Stimulated activated naive CD8-positive, alpha-beta T cell treated with anti-CD3 and anti-CD28 coated beads, Interleukin-15, Interleukin-2, amounts not matched to agents 100 ng/mL and 50 ng/mL, for 24 hours (primary cell): ENCODE measurements at regions not wholly inside any gene's neighbourhood (a gene's known extent, or its start where the extent isn't known, plus 50 kb on each side); places are given as distances from the start of the nearest gene placed in this dataset.
"Not testable (repeated sequence)": the region's sequence is repeated elsewhere in the genome, so short reads cannot be mapped to it uniquely, and the experiment has no call there.

Experiments
- H3K27ac Mint-ChIP-seq: one replicate; pipeline ENCODE4 v1.8.0; 2021; ENCODE audit warnings: mild to moderate bottlenecking, mixed read lengths
- H3K27me3 Mint-ChIP-seq: one replicate; pipeline ENCODE4 v1.8.0; 2021; ENCODE audit warnings: mixed read lengths
- H3K36me3 Mint-ChIP-seq: one replicate; pipeline ENCODE4 v1.8.0; 2021; ENCODE audit warnings: low read depth, mixed read lengths
- H3K4me1 Mint-ChIP-seq: one replicate; pipeline ENCODE4 v1.8.0; 2021; ENCODE audit warnings: low read depth, mixed read lengths
- H3K4me3 Mint-ChIP-seq: one replicate; pipeline ENCODE4 v1.8.0; 2021; ENCODE audit warnings: mild to moderate bottlenecking, mixed read lengths
- H3K9me3 Mint-ChIP-seq: one replicate; pipeline ENCODE4 v1.8.0; 2021; ENCODE audit warnings: mixed read lengths

DNA sequence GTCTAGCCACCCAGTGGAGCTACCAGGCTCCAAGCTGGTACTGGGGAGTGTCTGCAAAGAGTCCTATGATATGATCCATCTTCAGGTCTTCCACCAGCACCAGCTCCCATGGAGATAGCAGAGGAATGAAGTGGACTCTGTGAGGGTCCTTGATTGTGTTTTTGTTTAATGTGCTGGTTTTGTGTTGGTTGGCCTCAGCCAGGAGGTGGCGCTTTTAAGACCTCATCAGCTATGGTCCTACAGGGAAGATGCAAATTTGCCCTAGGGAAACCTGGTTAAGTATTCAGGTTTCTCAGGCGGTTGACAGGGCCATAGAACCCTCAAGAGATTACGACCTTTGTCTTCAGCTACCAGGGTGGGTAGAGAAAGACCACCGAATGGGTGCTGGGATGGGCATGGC is 1141.1 kb downstream of the STIM2 start:
- no peaks in the 10 kb centered on the region for H3K27me3 Mint-ChIP-seq
- H3K4me1 Mint-ChIP-seq, result no peaks in the 10 kb centered on the region

DNA sequence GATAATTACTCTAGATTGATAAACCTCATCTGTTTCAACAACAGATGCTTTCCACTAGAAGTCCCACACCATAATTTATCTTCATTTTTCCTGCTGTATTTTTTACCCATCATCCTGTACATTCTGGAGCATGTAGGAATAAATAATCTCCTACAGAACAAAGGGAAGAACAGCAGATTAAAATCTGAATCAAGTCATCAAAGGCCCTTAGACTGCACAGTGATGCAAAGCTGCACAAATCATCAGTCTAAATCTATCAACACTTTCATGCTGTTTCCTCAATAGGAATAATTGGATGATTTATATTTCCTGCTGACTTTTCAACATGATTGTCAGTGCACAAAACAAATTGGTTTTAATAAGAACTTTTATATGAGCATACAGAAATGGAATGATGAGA is 1143.9 kb downstream of the STIM2 start:
- peaks cover 5% of the 10 kb centered on the region for H3K9me3 Mint-ChIP-seq
- no peak overlapping the region for H3K27ac Mint-ChIP-seq
- H3K36me3 Mint-ChIP-seq, result no peaks in the 10 kb centered on the region
- no peaks in the 10 kb centered on the region for H3K27me3 Mint-ChIP-seq
- H3K4me3 Mint-ChIP-seq, result no peak overlapping the region
- H3K4me1 Mint-ChIP-seq, result no peaks in the 10 kb centered on the region

More for the DNA sequence above, 1141.1 kb downstream of the STIM2 start:
- no peak overlapping the region for H3K4me3 Mint-ChIP-seq
- no peak overlapping the region for H3K27ac Mint-ChIP-seq
- no peaks in the 10 kb centered on the region for H3K36me3 Mint-ChIP-seq
- peaks cover 18% of the 10 kb centered on the region for H3K9me3 Mint-ChIP-seq

DNA sequence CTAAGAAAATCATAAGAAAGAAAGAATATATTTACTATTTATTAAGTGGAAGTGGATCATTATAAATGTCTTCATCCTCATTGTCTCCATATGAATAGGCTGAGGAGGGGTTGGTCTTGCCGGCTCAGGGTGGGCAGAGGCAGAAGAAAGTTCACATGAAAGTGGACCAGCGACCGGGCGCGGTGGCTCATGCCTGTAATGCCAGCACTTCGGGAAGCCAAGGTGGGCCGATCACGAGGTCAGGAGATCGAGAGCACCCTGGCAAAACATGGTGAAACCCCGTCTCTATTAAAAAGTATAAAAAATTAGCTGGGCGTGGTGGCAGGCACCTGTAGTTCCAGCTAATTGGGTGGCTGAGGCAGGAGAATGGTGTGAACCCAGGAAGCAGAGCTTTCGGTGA is 1145.4 kb downstream of the STIM2 start:
- H3K4me1 Mint-ChIP-seq, result no peaks in the 10 kb centered on the region
- H3K27ac Mint-ChIP-seq, result no peak overlapping the region
- no peaks in the 10 kb centered on the region for H3K36me3 Mint-ChIP-seq
- no peaks in the 10 kb centered on the region for H3K27me3 Mint-ChIP-seq
- no peak overlapping the region for H3K4me3 Mint-ChIP-seq
- H3K9me3 Mint-ChIP-seq, result peaks cover 5% of the 10 kb centered on the region

DNA sequence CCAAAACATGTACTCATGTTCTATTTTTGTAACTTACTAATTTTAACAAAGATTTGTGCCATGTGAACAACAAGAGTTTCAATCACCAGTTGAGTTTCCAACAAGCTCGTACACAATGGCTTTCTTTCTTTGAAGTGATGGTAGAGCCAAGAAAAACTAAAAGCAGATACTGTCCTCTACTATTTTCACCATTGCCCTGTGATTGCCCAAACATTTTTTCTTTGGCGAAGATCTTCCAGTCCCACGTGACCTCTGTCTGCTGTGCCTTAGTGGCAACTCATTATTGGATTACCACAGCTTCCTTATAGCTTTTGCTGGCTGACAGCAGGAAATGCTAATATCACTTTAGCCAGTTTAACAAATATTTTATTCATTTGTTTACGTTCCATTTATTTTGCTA is 1147.1 kb downstream of the STIM2 start:
- Mint-ChIP-seq H3K9me3 (no peaks in the 10 kb centered on the region), H3K27me3 (no peaks in the 10 kb centered on the region), H3K27ac (no peak overlapping the region), H3K4me3 (no peak overlapping the region), H3K4me1 (no peaks in the 10 kb centered on the region), H3K36me3 (no peaks in the 10 kb centered on the region)

DNA sequence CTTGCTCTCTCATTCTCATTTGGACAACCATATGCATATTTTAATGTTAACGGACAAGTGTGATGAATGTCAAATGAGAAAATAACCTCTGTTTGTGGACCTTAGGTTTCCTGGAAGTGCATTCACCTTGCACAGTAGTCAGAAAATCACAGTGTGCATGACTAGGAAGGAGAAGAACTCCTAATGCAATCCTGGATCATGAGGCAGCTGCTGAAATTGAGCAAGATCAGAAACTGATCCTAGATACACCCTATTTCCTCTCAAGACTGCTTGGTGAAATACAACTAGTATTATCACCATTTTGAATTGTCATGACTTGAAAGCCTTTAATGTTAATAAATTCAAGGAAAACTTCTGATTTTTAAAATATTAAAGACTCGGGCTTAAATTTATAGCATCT is 1148.9 kb downstream of the STIM2 start:
- H3K4me3 Mint-ChIP-seq, result no peak overlapping the region
- H3K36me3 Mint-ChIP-seq, result no peaks in the 10 kb centered on the region
- H3K9me3 Mint-ChIP-seq, result no peaks in the 10 kb centered on the region
- H3K27me3 Mint-ChIP-seq, result no peaks in the 10 kb centered on the region
- no peak overlapping the region for H3K27ac Mint-ChIP-seq
- no peaks in the 10 kb centered on the region for H3K4me1 Mint-ChIP-seq

DNA sequence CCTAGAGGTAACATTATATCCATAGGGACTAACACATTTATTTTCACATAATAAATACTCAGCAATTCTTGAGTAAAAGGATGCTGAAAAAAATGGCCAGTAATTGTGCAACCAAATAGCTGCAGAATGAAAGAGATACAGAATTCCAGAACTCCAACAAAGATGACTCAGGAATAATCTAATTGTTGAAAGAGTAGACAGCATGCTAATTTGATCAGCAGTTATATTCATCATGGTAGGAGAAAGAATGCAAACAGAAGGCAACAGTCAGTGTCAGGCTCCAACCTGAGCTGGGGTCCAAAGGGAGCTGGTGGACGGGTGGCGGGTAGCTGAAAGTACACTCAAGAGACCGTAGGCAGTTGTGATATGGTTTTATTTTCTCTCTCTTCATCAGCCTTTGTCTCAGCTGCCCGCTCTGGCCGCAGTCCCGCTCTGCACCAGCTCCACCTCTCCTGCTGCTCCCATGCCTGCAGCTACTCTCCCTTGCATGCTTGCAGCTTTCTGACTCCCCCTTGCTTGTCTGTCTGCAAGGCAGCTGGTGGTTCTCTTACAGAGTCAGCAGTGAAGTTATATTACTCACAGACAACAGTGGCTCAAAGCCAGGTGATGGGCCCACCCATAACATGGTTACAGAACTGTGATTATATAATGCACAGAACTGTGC is 1150.1 kb downstream of the STIM2 start:
- Mint-ChIP-seq H3K36me3 (no peaks in the 10 kb centered on the region), H3K27ac (no peak overlapping the region), H3K4me1 (no peaks in the 10 kb centered on the region)

DNA sequence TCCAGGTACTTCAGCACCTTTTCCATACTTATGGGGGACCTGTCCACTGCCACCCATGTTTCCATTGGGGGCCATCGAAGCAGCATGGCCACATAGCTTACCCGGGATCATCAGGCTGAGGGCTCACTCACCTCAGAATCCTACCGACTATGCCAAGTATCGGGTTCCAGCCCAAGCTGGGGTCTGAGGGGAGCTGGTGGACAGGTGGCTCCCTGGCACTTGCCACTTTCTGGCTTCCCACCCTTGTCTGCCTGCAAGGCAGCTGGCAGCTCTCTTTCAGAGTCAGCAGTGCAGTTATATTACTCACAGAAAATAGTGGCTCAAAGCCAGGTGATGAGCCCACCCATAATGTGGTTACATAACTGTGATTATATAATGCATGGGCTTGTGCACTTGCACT is 1153.8 kb downstream of the STIM2 start:
- H3K4me3 Mint-ChIP-seq, result no peak overlapping the region
- peaks cover 2% of the 10 kb centered on the region for H3K9me3 Mint-ChIP-seq
- H3K36me3 Mint-ChIP-seq, result no peaks in the 10 kb centered on the region
- H3K4me1 Mint-ChIP-seq, result no peaks in the 10 kb centered on the region
- no peaks in the 10 kb centered on the region for H3K27me3 Mint-ChIP-seq
- no peak overlapping the region for H3K27ac Mint-ChIP-seq

More for the DNA sequence above, 1150.1 kb downstream of the STIM2 start:
- no peak overlapping the region for H3K4me3 Mint-ChIP-seq
- no peaks in the 10 kb centered on the region for H3K9me3 Mint-ChIP-seq
- H3K27me3 Mint-ChIP-seq, result no peaks in the 10 kb centered on the region

DNA sequence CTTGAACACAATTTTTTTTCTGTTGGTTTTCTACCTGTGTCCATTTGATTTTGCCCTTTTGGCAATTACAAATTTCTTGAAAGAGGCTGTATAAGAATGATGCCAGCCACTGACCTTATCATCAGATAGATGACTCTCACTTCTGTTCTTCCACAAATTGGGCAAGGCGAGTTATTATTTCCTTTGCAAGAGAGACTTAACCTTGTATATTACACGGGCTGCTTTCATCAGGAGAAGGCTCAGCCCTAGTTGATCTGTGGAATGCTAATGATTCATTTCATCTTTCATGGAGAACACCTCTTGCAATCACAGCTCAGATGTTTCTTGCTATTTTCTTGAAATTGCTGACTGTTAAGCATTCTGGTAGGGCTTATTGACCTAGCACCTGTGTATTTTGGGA is 1155.4 kb downstream of the STIM2 start:
- no peak overlapping the region for H3K4me3 Mint-ChIP-seq
- H3K27me3 Mint-ChIP-seq, result no peaks in the 10 kb centered on the region
- no peaks in the 10 kb centered on the region for H3K4me1 Mint-ChIP-seq
- no peaks in the 10 kb centered on the region for H3K36me3 Mint-ChIP-seq
- H3K9me3 Mint-ChIP-seq, result peaks cover 7% of the 10 kb centered on the region
- H3K27ac Mint-ChIP-seq, result no peak overlapping the region

DNA sequence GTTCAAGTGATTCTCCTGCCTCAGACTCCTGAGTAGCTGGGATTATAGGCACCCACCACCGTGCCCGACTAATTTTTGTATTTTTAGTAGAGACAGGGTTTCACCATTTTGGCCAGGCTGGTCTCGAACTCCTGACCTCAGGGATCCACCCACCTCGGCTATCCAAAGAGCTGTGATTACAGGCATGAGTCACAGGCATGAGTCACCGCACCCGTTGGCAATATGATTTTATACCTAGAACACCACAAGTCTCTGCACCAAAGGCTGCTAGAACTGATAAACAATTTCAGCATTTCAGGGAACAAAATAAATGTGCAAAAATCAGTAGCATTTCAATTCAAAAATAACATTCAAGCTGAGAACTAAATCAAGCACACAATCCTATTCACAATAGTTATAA is 1177.6 kb downstream of the STIM2 start:
- H3K27me3 Mint-ChIP-seq, H3K4me1 Mint-ChIP-seq, H3K27ac Mint-ChIP-seq, H3K36me3 Mint-ChIP-seq, H3K4me3 Mint-ChIP-seq: not testable (repeated sequence)
- H3K9me3 Mint-ChIP-seq, result peaks cover 33% of the 10 kb centered on the region

DNA sequence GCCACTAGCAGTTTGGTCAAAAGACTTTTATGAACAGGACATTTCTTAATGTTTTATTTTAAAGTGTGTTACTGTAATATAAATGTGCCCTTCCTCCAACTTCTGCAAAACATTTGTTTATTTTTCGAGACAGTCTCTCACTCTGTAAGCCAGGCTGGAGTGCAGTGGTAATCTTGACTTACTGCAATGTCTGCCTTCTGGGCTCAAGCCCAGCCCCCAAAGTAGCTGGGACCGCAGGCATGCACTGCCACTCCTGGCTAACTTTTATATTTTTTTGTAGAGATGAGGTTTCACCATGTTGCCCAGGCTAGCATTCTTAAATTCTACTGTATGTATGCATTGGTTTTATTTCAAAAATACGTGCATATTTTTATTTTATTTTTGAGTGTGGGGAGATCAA is 1201.9 kb downstream of the STIM2 start:
- Mint-ChIP-seq H3K4me1 (no peaks in the 10 kb centered on the region), H3K4me3 (no peak overlapping the region), H3K27me3 (no peaks in the 10 kb centered on the region), H3K27ac (no peak overlapping the region), H3K9me3 (no peaks in the 10 kb centered on the region), H3K36me3 (no peaks in the 10 kb centered on the region)

DNA sequence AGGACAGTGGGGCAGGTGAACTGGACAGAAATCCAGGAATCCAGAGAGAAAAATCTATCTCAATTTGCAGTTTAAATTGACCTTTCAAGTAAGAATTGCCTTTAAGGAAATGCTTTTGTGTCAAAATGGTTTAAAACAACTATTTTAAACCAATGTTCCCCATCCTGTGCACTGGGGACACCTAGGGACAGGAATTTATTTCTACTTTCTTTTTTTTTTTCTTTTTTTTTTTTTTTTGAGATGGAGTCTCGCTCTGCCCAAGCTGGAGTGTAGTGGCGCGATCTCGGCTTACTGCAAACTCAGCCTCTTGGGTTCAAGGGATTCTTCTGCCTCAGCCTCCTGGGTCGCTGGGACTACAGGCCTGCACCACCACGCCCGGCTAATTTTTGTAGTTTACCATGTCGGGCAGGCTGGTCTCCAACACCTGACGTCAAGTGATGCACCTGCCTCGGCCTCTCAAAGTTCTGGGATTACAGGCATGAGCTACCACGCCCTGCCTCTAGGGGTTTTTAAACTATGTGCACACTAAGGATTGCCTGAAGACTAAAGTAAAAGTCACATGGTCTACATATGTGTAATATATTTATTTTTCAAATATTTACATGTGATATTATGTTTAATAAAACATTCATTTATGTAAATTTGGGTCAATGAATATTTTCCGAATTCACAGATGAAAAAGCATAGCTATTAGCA is 1213.4 kb downstream of the STIM2 start:
- Mint-ChIP-seq H3K27ac (no peak overlapping the region), H3K27me3 (no peaks in the 10 kb centered on the region), H3K9me3 (peaks cover 8% of the 10 kb centered on the region), H3K4me3 (no peak overlapping the region), H3K4me1 (no peaks in the 10 kb centered on the region), H3K36me3 (no peaks in the 10 kb centered on the region)

DNA sequence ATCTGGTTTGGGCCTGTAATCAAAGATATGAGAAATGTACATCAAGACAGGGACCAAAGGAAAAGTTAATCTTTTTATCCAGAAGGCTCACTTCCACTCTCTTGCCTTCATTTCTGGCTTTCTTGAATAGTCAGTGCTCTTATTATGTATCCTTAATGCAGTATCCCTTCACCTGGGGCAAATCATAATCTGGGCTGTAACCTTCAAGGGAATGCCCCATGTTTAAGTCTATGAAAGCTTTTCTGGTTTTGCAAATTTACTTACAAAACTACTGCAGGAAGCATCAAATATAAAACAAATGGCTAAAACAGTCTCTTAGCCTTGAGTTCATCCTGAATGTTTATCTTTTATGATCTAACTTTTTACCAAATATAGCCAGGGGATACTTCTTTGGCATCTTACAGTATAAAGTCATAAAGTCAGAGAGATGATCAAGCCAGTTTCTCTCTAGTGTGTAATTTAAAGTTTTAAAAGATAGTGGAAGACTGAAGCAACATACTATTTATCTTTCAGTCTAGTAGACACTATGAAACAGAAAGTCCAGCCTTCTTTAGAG is 1214.8 kb downstream of the STIM2 start:
- Mint-ChIP-seq H3K27ac (no peak overlapping the region), H3K4me3 (no peak overlapping the region), H3K27me3 (no peaks in the 10 kb centered on the region), H3K9me3 (peaks cover 11% of the 10 kb centered on the region), H3K4me1 (no peaks in the 10 kb centered on the region), H3K36me3 (no peaks in the 10 kb centered on the region)

DNA sequence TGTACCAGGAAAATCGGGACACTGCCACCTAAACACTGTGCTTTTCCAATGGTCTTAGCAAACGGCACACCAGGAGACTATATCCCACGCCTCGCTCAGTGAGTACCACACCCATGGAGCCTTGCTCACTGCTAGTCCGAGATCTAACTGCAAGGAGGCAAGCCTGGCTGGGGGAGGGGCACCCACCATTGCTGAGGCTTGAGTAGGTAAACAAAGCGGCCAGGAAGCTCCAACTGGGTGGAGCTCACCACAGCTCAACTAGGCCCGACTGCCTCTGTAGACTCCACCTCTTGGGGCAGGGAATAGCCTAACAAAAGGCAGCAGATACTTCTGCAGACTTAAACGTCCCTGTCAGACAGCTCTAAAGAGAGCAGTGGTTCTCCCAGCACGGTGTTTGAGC is 1216.6 kb downstream of the STIM2 start:
- not testable (repeated sequence) for H3K4me3 Mint-ChIP-seq, H3K36me3 Mint-ChIP-seq, H3K27me3 Mint-ChIP-seq, H3K4me1 Mint-ChIP-seq, H3K27ac Mint-ChIP-seq
- H3K9me3 Mint-ChIP-seq, result peaks cover 14% of the 10 kb centered on the region

DNA sequence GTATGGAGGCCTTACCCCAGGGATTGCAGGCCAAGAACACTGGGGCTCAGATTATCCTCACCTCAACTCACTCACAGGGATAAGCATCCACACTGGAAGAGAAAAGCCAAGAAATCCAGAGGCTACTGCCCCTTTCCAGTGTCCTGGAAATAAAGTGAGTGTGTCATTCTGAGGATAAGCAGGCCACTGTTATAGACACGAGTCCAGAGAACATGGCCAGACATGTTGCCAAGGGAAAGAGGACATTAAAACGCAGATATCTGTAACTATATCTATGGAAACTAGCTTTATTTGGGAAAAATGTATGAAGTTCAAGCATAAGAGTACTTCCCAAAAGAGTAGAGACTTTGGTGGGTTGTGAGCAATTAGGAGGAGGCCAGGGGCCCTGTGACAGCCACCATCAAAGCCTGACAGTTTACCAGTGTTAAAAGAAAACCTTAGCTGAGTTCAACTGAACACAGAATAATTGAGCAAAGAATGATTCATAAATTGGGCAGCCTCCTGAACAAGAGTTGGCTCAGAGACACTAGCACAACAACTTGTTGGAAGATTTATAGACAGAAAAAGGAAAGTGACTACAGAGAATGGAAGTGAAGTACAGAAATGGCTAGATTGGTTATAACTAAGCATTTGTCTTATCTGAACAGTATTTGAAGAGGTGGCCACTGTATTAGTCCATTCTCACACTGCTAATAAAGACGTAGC is 1222.2 kb downstream of the STIM2 start:
- H3K4me3 Mint-ChIP-seq, result no peak overlapping the region
- no peaks in the 10 kb centered on the region for H3K4me1 Mint-ChIP-seq
- H3K27ac Mint-ChIP-seq, result no peak overlapping the region
- H3K27me3 Mint-ChIP-seq, result no peaks in the 10 kb centered on the region
- H3K9me3 Mint-ChIP-seq, result peaks cover 24% of the 10 kb centered on the region
- no peaks in the 10 kb centered on the region for H3K36me3 Mint-ChIP-seq

DNA sequence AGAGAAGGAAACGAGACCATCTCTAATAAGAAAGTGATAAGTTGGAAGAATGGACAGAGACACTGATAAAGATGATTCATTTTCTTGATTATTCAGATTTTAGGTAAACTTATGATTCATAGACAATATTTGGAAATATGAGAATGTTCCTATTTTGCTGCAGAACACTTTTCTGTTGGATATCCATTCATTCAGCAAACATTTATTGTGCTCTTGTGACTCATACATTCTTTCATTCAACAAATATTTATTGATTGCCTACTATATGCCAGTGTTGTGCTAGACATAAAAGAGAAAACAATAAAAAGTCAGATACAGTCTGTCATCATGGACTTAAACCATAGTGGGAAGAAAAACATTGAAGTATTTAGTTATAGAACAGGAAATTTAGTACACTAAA is 1232.0 kb downstream of the STIM2 start:
- no peaks in the 10 kb centered on the region for H3K9me3 Mint-ChIP-seq
- no peak overlapping the region for H3K4me3 Mint-ChIP-seq
- no peaks in the 10 kb centered on the region for H3K36me3 Mint-ChIP-seq
- H3K4me1 Mint-ChIP-seq, result no peaks in the 10 kb centered on the region
- H3K27me3 Mint-ChIP-seq, result no peaks in the 10 kb centered on the region
- H3K27ac Mint-ChIP-seq, result no peak overlapping the region
